ENCODE measurements at regions not wholly inside any gene's neighbourhood (a gene's known extent, or its start where the extent isn't known, plus 50 kb on each side); places are given as distances from the start of the nearest gene placed in this dataset.
A peak's percentile ranks its signal among the peaks of the same experiment; 100 is the strongest.

DNA sequence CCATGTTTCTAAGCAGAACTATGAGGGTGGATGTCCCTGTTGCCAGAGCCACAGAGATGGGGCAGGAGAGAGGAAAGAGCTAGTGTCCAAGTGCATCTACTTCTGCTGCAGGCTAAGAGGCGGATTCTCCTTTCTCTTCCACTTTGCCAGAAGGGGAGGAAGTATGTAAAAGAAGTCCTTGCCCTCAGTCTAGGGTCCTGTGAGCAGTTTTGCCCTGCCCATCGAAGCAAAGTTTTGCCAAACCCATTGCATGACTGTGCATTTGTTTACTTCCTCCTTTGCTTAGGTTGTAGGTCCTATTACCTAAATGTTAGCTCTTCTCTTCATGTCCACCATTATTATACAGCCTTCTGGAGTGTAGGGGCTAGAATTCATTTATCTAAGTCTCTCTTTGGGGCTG, 106.2 kb upstream of the ARMC2 start:
- Histone ChIP-seq H3K9me3 (no peaks in the 10 kb centered on the region), H3K4me1 (peaks cover 22% of the 10 kb centered on the region), H3K36me3 (no peaks in the 10 kb centered on the region), H3K27ac (no peak overlapping the region), H3K4me3 (no peak overlapping the region), H3K27me3 (no peaks in the 10 kb centered on the region)
- no peak for DNase-seq (ENCODE audit: extremely low spot score in 2 of 2)
- TF ChIP-seq POLR2AphosphoS5 (IDR thresholded peaks at IDR 0.05; ENCODE audit: insufficient read depth in 1 of 2, low read depth in 1 of 2) (no peak), CTCF (IDR thresholded peaks at IDR 0.05) (no peak), POLR2A (IDR thresholded peaks at IDR 0.05) (no peak)
- intact Hi-C loops (cut with DNase I) = no loop called here

- intact Hi-C loops (cut with DNase I) = no loop called here
- H3K4me1 ChIP-seq = peaks cover 11% of the 10 kb centered on the region
These were observed 103.8 kb upstream of the ARMC2 start for GRCh38 chr6:108744244-108744972.

DNA sequence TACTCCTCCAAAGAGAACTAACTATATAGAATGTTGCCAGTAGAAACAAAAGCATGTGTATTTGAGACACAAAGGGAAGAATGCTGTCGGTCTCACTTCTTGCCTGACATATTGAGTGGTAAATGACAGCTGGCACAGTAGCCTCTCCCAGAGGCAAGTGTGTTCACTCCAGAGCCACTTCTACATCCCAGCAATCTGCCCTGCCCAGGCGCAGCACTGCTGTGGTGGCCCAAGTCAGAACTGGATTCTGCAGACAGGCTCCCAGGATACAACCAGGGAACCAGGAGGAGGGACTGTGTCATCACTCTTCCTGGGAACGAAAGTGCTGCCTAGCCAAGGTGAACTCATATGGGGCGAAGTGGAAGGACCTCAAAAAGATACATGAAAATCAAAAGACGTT, 103.2 kb upstream of the ARMC2 start:
- no peak for DNase-seq (ENCODE audit: extremely low spot score in 2 of 2)
- no peak for TF ChIP-seq POLR2A (IDR thresholded peaks at IDR 0.05)
- TF ChIP-seq CTCF (IDR thresholded peaks at IDR 0.05) = no peak
- no peak for TF ChIP-seq POLR2AphosphoS5 (IDR thresholded peaks at IDR 0.05; ENCODE audit: insufficient read depth in 1 of 2, low read depth in 1 of 2)
- Histone ChIP-seq H3K4me1 (peaks cover 11% of the 10 kb centered on the region), H3K27ac (no peak overlapping the region), H3K27me3 (no peaks in the 10 kb centered on the region), H3K4me3 (no peak overlapping the region), H3K9me3 (no peaks in the 10 kb centered on the region), H3K36me3 (no peaks in the 10 kb centered on the region)
- intact Hi-C loops (cut with DNase I) = no loop called here

More at GRCh38 chr6:108744244-108744972, 103.8 kb upstream of the ARMC2 start:
- Histone ChIP-seq H3K27me3 (no peaks in the 10 kb centered on the region), H3K36me3 (no peaks in the 10 kb centered on the region), H3K4me3 (no peak overlapping the region), H3K27ac (no peak overlapping the region), H3K9me3 (no peaks in the 10 kb centered on the region)
- TF ChIP-seq CTCF (IDR thresholded peaks at IDR 0.05) (no peak), POLR2AphosphoS5 (IDR thresholded peaks at IDR 0.05; ENCODE audit: insufficient read depth in 1 of 2, low read depth in 1 of 2) (no peak), POLR2A (IDR thresholded peaks at IDR 0.05) (no peak)
- DNase-seq (ENCODE audit: extremely low spot score in 2 of 2) = no peak

GRCh38 chr6:108745664-108746336, 102.4 kb upstream of the ARMC2 start:
- Histone ChIP-seq H3K27me3 (no peaks in the 10 kb centered on the region), H3K9me3 (no peaks in the 10 kb centered on the region), H3K4me1 (peaks cover 11% of the 10 kb centered on the region), H3K36me3 (no peaks in the 10 kb centered on the region), H3K27ac (peak overlapping the region; percentile 76), H3K4me3 (no peak overlapping the region)
- no peak for TF ChIP-seq POLR2A (IDR thresholded peaks at IDR 0.05)
- no peak for TF ChIP-seq POLR2AphosphoS5 (IDR thresholded peaks at IDR 0.05; ENCODE audit: insufficient read depth in 1 of 2, low read depth in 1 of 2)
- TF ChIP-seq CTCF (IDR thresholded peaks at IDR 0.05) = no peak
- DNase-seq (ENCODE audit: extremely low spot score in 2 of 2) = no peak
- intact Hi-C loops (cut with DNase I) = no loop called here

GRCh38 chr6:108746366-108746765, 101.9 kb upstream of the ARMC2 start:
- no peak for TF ChIP-seq POLR2A (IDR thresholded peaks at IDR 0.05)
- no peak for TF ChIP-seq POLR2AphosphoS5 (IDR thresholded peaks at IDR 0.05; ENCODE audit: insufficient read depth in 1 of 2, low read depth in 1 of 2)
- TF ChIP-seq CTCF (IDR thresholded peaks at IDR 0.05) = no peak
- no peaks in the 10 kb centered on the region for H3K9me3 ChIP-seq
- H3K27ac ChIP-seq = peak overlapping the region; percentile 76
- DNase-seq (ENCODE audit: extremely low spot score in 2 of 2) = no peak
- H3K27me3 ChIP-seq = no peaks in the 10 kb centered on the region
- H3K36me3 ChIP-seq = no peaks in the 10 kb centered on the region
- H3K4me3 ChIP-seq = no peak overlapping the region
- intact Hi-C loops (cut with DNase I) = no loop called here
- peaks cover 11% of the 10 kb centered on the region for H3K4me1 ChIP-seq

Data from vagina (tissue), 2 donors.